GM19468 (cell line): ENCODE measurements at regions not wholly inside any gene's neighbourhood (a gene's known extent, or its start where the extent isn't known, plus 50 kb on each side); places are given as distances from the start of the nearest gene placed in this dataset.
"Not testable (repeated sequence)": the region's sequence is repeated elsewhere in the genome, so short reads cannot be mapped to it uniquely, and the experiment has no call there.

Experiments used
- ATAC-seq: cut with Tn5 transposase; IDR thresholded peaks from one replicate; pipeline ENCODE4 v1.9.1; 2021; ENCODE audit warnings: mild to moderate bottlenecking, moderate library complexity, moderate number of reproducible peaks; ENCODE audit not compliant: unreplicated experiment; ENCODE audit errors: extremely low read depth

- ATAC-seq, result not testable (repeated sequence)
Measured at GRCh38 chr2:111355022-111355817, 234.5 kb downstream of the BCL2L11 start.

DNA sequence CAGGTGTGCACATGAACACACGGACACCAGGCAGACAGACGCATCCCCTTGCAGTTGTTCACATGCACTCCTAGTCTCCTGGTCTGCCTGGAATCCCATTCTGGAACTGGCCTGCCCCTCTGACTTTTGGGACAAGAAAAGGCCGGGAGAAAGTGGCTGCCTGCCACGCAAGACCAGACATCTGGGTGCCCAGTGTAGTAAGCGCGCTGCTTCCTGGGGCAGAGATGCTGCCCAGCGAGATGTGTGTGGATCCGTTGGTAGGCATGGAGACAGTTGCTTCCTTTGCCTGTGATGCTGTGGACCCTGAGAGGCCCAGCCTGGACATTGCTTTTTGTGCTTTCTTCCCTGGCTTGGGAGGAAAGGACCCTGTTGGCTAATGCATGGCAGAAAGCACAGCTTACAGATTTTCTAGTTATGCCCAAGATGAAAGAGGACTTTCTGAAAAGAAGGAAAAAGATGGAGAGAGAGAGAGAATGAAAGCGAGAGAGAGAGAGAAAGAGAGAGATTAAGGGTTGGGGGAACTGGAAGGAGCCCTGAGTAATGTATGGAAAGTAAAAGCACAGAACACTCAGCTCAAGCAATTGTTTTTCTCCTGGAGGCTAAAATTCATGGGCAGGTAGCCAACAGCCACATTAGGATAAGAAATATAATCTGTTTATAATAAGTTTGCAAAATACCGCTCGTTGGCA lies 235.3 kb downstream of the BCL2L11 start:
- ATAC-seq, result not testable (repeated sequence)

DNA sequence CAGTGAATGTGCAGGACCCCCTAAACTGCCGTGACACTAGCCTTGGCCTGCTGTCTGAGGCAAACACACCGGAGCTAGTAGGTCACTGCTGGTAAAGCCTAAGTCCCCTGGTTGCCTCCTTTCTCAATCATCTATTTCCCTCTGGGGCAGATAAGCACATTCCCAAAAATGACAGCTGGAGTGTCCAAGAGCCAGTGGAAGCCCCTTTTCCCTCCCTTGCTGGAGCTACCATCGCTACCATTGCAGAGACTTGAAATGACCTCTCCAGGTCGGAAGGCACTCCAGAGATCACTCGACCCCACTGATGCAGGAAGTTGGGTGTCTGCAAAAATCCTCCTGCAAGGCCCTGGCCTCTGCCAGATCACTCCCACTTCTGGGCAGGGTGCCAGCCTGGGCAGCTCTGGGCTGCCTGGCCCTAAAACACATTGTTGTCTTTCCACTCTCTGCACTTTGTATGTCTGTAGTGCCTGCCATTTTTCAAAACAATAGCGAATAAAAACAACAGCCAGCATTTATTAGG lies 235.9 kb downstream of the BCL2L11 start:
- not testable (repeated sequence) for ATAC-seq

DNA sequence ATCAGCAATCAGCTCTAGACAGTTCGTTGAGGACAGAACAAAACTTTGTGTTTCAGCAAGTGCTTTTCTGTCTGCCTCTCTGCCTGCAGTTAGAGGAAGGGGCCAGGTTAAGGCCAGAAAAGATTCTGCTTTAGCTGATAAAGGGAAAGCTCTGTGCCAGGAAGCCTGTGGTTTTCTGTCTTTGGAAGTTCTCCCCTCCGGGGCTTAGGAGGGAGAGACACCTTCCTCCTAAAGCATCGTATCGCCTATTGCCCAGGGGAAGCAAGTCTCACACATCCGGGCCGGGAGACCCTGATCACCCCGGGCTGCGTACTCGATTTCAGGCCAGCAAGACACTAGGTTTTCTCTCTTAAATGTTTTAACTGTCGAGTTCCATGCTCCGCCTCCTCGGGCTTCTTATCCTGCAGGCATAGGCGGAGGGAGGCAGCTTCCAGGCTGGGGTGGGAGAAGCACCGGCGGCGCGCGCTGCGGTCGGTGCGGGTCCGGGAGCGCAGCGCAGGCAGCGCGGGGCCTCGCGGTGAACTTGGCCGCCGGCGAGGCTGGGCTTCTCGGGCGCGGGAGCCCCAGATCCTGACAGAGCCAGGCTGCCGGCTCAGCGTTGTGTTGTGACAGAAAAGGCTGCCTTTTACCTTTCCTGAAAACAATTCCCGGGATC lies 245.4 kb downstream of the BCL2L11 start:
- ATAC-seq, result not testable (repeated sequence)

DNA sequence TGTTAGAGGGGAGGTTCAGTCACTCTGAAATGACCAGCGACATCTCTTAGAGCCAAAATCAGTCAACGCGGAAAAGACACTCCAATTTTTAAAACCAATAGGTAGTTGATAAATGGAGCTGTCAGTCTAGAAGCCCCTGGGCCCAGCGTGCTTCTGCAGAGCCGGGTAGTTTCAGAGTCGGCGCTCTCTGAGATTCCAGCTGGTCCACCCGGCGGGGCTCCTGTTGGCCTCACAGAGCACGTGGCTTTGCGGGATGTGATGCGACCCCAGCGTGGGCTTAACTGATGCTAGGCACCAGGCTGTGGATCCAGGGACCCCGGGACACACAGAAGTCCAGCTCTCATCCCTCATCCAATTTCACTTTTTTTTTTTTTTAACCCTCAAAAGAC lies 245.9 kb downstream of the BCL2L11 start:
- not testable (repeated sequence) for ATAC-seq

- not testable (repeated sequence) for ATAC-seq
Measured at GRCh38 chr2:111367080-111367479, 246.4 kb downstream of the BCL2L11 start.

DNA sequence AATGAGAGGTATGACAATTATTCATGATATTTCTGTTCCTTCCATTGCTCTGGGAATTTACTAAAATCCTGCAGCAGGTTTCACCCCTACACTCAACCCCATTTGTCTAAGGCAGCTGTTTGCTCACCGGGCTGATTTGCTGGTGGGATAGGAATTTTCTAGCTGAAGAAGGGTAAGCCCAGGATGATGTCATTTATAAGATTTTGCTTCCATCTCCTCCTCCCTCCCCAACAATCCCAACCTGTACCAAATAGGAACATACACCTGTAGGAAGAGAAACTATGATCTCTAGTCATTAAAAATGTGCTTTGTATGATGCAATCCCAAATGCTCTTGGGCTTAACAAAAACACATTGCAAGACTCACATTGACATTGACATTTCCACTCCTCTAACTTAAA lies 247.2 kb downstream of the BCL2L11 start:
- not testable (repeated sequence) for ATAC-seq

DNA sequence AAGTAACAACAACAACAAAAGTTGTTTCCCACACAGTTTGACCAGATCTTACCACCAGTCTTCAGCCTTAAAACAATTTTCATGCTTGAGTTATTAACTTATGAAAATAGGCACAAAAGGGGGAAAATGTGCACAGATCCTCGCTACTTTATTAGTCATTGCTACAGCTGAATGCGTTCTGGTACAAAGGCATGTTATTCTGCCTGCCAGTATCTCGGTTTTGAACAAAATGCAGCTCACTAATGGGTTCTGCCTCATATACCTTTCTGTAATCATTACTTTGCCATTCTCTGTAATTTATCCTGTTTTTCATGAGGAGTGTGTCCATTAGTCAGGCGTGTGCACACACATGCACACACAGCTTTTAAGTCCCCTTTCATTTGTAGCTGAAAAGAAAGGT lies 247.6 kb downstream of the BCL2L11 start:
- ATAC-seq, result not testable (repeated sequence)

DNA sequence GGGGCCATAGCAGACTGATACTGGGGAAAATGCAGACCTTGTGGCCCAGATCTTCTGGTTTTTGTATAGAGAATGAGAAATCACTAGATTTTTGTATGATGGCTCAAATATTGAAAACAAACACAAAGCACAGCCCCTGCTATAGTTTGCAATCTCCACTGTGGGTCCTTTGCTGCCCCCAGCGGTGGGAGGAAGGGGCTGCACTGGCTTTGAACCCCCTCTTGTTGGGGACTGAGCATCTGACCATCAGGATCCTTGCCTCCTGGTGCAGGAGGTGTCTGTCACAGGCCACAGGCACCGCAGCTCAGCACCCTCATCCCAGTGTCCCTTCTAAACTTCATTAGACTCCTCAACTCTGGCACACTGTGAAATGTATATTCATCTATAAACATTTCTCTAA lies 252.3 kb downstream of the BCL2L11 start:
- not testable (repeated sequence) for ATAC-seq

DNA sequence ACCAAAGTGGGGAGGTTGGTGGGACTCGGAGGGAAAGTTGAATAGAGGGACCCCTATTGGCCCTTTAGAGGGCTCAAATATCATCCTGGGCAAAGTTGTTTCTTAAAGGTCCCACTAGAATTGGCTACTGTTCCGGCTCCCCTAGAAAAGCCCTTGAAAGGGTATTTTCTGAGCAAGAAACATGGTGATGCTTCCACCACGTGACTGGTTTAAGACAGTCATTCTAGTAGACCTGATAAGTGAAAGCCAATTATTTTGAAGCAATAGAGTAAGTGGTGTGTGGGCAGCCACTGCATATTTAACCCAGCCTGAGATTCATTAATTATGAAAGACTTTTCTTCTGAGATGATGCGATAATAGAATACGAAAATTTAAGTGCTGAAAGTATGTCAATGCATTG lies 253.3 kb downstream of the BCL2L11 start:
- not testable (repeated sequence) for ATAC-seq

GRCh38 chr2:111374734-111375133 lies 254.0 kb downstream of the BCL2L11 start:
- ATAC-seq, result not testable (repeated sequence)

- not testable (repeated sequence) for ATAC-seq
Measured at GRCh38 chr2:111375320-111375883, 254.7 kb downstream of the BCL2L11 start.

- ATAC-seq, result not testable (repeated sequence)
Measured at GRCh38 chr2:111376272-111376970, 255.7 kb downstream of the BCL2L11 start.

- not testable (repeated sequence) for ATAC-seq
Measured at GRCh38 chr2:111376971-111377352, 256.2 kb downstream of the BCL2L11 start.

DNA sequence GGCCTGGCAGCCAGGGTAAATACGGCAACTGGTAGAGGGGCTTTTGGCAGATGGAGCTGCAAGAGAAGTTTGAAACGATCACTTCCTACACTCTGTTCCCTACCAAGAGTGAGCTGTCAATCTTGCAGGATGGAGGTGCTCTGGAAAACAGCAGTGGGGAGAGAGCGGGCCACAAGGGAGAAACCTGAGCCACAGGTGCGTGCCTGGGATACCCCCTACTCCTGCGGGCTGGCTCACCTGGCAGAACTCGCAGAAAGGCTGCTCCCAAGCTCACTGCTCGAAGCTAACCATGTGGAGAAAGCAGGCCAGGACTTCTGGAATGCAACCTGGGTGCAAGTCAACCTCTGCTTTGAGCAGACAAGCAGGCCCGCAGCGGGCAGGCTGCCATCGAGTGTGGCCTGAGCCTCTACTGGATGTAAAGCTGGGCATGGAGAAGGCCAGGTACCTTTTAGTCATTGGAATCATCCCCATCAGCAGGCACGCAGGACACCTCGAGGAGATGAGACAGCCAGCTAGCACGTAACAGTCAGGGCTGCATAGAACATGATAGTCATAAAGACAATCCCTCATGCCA lies 256.8 kb downstream of the BCL2L11 start:
- not testable (repeated sequence) for ATAC-seq

- ATAC-seq, result not testable (repeated sequence)
Measured at GRCh38 chr2:111378348-111378747, 257.6 kb downstream of the BCL2L11 start.

DNA sequence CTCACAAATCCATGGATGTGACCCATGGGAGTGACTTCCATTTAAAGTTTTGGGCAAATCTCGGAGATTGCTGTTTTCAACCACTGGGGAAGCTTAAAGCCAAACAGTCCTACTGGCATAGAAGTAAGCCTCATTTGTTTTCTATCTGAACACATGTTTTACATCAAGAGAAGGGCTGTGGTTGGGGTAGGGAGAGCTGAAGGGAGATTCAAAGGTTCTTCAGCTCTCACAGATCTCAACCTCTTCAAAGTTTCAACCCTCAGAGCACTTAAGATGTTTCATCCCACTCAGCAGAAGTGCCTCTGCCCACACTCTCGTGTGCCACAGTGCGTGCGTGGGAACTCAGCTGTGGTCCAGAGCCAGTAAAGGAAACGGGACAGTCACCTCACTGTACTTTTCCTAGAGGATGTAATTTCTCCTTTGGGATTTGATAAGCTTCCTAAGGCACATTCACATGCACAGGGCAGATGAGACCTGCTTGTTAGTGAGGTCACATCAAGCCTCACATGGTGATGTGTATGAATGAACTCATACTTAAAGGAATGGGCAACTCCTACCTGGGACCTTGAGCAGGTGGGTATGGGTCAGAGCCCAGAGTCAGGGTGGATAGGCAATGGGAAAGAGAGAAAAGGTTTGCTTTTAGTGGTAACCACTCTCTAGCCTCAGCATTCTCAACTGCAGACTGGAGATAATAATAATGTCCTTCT lies 260.2 kb downstream of the BCL2L11 start:
- ATAC-seq, result not testable (repeated sequence)

DNA sequence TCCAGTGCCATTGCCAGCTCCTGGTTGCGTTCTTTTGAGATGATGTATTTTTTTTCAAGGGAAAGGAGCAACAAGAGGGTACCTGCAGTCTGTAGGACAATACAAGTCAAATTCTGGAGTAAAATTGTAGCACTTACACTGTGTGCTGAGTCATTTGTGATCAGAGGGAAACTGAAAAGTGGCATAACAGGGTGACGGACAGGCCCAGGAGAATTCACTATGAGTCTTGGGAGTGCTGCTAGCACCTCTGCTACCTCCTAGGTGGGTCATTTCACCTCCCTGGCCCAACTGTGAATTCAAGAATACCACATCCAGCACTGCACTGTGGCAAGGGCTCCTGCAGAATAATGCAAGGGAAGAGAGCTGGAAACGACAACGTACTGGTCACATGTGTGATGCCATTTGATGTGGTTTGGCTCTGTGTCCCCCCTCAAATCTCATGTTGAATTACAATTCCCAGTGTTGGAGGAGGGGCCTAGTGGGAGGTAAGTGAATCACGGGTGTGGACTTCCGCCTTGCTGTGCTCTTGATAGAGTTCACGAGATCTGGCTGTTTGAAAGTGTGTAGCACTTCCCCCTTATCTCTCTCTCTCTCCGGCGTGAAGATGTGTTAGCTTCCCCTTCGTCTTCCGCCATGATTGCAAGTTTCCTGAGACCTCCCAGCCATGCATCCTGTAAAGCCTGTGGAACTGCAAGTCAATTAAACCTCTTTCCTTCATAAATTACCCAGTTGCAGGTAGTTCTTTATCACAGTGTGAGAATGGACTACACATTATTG lies 261.0 kb downstream of the BCL2L11 start:
- ATAC-seq, result not testable (repeated sequence)
